ENCODE measurements at regions not wholly inside any gene's neighbourhood (a gene's known extent, or its start where the extent isn't known, plus 50 kb on each side); places are given as distances from the start of the nearest gene placed in this dataset.

- intact Hi-C loops (cut with DNase I), result loop anchor here in 1 of 10 donors (10.0 kb wide), 1 partner anchor 63 kb away; no protein-coding TSS in a partner anchor
- Histone ChIP-seq H3K27me3 (peaks cover 0 to 13% (median 5%) of the 10 kb centered on the region in 7 donors), H3K27ac (no peak overlapping the region), H3K36me3 (no peaks in the 10 kb centered on the region), H3K4me3 (no peak overlapping the region), H3K4me1 (peaks cover 0 to 19% (median 0%) of the 10 kb centered on the region in 9 donors), H3K9me3 (peaks cover 0 to 16% (median 6%) of the 10 kb centered on the region in 11 donors)
- ATAC-seq (no peak), DNase-seq (no peak)
- TF ChIP-seq CTCF (IDR thresholded peaks at IDR 0.05), result no peak
- 59 to 67% methylated on average over 2 of the region's 2 CpGs for WGBS, 2 donors
These were observed 433.0 kb upstream of the RUNX1 start for GRCh38 chr21:35482096-35482495.

- DNase-seq, result no peak
- TF ChIP-seq CTCF (IDR thresholded peaks at IDR 0.05), result no peak
- ATAC-seq, result no peak
- Histone ChIP-seq H3K27me3 (peaks cover 0 to 13% (median 3%) of the 10 kb centered on the region in 7 donors), H3K4me1 (peaks cover 0 to 30% (median 0%) of the 10 kb centered on the region in 9 donors), H3K36me3 (no peaks in the 10 kb centered on the region), H3K27ac (no peak overlapping the region), H3K9me3 (peaks cover 0 to 16% (median 6%) of the 10 kb centered on the region in 11 donors), H3K4me3 (no peak overlapping the region)
- 83 to 92% methylated on average over 6 of the region's 6 CpGs for WGBS, 2 donors
- intact Hi-C loops (cut with DNase I), result loop anchor here in 1 of 10 donors (10.0 kb wide), 1 partner anchor 64 kb away; no protein-coding TSS in a partner anchor
These were observed 431.9 kb upstream of the RUNX1 start for GRCh38 chr21:35481005-35481404.

GRCh38 chr21:35479529-35479928, 430.4 kb upstream of the RUNX1 start:
- TF ChIP-seq CTCF (IDR thresholded peaks at IDR 0.05), result no peak
- peaks cover 0 to 16% (median 6%) of the 10 kb centered on the region in 11 donors for H3K9me3 ChIP-seq
- intact Hi-C loops (cut with DNase I), result no loop called here
- no peak overlapping the region for H3K4me3 ChIP-seq
- H3K4me1 ChIP-seq, result peaks cover 0 to 45% (median 0%) of the 10 kb centered on the region in 9 donors
- no peak for ATAC-seq
- peaks cover 0 to 13% (median 0%) of the 10 kb centered on the region in 7 donors for H3K27me3 ChIP-seq
- H3K36me3 ChIP-seq, result no peaks in the 10 kb centered on the region
- no peak for DNase-seq
- H3K27ac ChIP-seq, result peak overlapping the region in 1 of 10 donors; percentile 79
- 84 to 89% methylated on average over 1 of the region's 1 CpG for WGBS, 2 donors

GRCh38 chr21:35479065-35479448, 430.0 kb upstream of the RUNX1 start:
- Histone ChIP-seq H3K36me3 (no peaks in the 10 kb centered on the region), H3K27ac (peak overlapping the region in 2 of 10 donors; percentile 54 to 79), H3K4me3 (no peak overlapping the region), H3K9me3 (peaks cover 0 to 16% (median 6%) of the 10 kb centered on the region in 11 donors), H3K27me3 (peaks cover 0 to 13% (median 0%) of the 10 kb centered on the region in 7 donors), H3K4me1 (peaks cover 0 to 50% (median 0%) of the 10 kb centered on the region in 9 donors)
- no peak for DNase-seq
- intact Hi-C loops (cut with DNase I), result no loop called here
- TF ChIP-seq CTCF (IDR thresholded peaks at IDR 0.05), result no peak
- ATAC-seq, result no peak

Measured in heart right ventricle (tissue), 16 donors.